ENCODE measurements at regions not wholly inside any gene's neighbourhood (a gene's known extent, or its start where the extent isn't known, plus 50 kb on each side); places are given as distances from the start of the nearest gene placed in this dataset.
A peak's percentile ranks its signal among the peaks of the same experiment; 100 is the strongest.

- TF ChIP-seq ZFP1 (CRISPR knock-in tag; IDR thresholded peaks at IDR 0.05), result 0 out of 2 replicates have a peak, but pooled peaks have one; percentile 2
- peak; percentile 85 for TF ChIP-seq ZNF34 (CRISPR knock-in tag; IDR thresholded peaks at IDR 0.05; ENCODE audit: borderline replicate concordance)
- TF ChIP-seq ZNF589 (CRISPR knock-in tag; conservative IDR thresholded peaks at IDR 0.05), result 0 out of 2 replicates have a peak, but pooled peaks have one; percentile 17
- TF ChIP-seq NFIB (CRISPR knock-in tag; IDR thresholded peaks at IDR 0.05; ENCODE audit: borderline replicate concordance), result no peak
- TF ChIP-seq SNRNP70 (IDR thresholded peaks at IDR 0.05; ENCODE audit: low read depth, low read length), result no peak
- no peak; the same call in 1 of the 2 replicates for TF ChIP-seq SALL1 (CRISPR knock-in tag; IDR thresholded peaks at IDR 0.05)
- TF ChIP-seq PREB (CRISPR knock-in tag; IDR thresholded peaks at IDR 0.05), result no peak
- TF ChIP-seq ZNF580 (CRISPR knock-in tag; IDR thresholded peaks at IDR 0.05; ENCODE audit: borderline replicate concordance, low read depth), result 0 out of 2 replicates have a peak, but pooled peaks have one; percentile 10
- TF ChIP-seq, protein P1, sequence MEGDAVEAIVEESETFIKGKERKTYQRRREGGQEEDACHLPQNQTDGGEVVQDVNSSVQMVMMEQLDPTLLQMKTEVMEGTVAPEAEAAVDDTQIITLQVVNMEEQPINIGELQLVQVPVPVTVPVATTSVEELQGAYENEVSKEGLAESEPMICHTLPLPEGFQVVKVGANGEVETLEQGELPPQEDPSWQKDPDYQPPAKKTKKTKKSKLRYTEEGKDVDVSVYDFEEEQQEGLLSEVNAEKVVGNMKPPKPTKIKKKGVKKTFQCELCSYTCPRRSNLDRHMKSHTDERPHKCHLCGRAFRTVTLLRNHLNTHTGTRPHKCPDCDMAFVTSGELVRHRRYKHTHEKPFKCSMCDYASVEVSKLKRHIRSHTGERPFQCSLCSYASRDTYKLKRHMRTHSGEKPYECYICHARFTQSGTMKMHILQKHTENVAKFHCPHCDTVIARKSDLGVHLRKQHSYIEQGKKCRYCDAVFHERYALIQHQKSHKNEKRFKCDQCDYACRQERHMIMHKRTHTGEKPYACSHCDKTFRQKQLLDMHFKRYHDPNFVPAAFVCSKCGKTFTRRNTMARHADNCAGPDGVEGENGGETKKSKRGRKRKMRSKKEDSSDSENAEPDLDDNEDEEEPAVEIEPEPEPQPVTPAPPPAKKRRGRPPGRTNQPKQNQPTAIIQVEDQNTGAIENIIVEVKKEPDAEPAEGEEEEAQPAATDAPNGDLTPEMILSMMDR (CRISPR knock-in tag; IDR thresholded peaks at IDR 0.05), result 0 out of 2 replicates have a peak, but pooled peaks have one; percentile 0
- no peak for TF ChIP-seq ZKSCAN1 (IDR thresholded peaks at IDR 0.05; ENCODE audit: low read length)
- TF ChIP-seq REL (CRISPR knock-in tag; conservative IDR thresholded peaks at IDR 0.05), result 0 out of 2 replicates have a peak, but pooled peaks have one; percentile 16
- peak; percentile 80 for TF ChIP-seq ZFX (CRISPR knock-in tag; IDR thresholded peaks at IDR 0.05; ENCODE audit: low read depth)
- TF ChIP-seq ZNF335 (CRISPR knock-in tag; IDR thresholded peaks at IDR 0.05), result no peak
- 0 out of 2 replicates have a peak, but pooled peaks have one; percentile 3 for TF ChIP-seq HOXA3 (CRISPR knock-in tag; IDR thresholded peaks at IDR 0.05)
- 0 out of 2 replicates have a peak, but pooled peaks have one; percentile 51 for TF ChIP-seq ZMYM2 (CRISPR knock-in tag; IDR thresholded peaks at IDR 0.05)
- TF ChIP-seq, protein P2, sequence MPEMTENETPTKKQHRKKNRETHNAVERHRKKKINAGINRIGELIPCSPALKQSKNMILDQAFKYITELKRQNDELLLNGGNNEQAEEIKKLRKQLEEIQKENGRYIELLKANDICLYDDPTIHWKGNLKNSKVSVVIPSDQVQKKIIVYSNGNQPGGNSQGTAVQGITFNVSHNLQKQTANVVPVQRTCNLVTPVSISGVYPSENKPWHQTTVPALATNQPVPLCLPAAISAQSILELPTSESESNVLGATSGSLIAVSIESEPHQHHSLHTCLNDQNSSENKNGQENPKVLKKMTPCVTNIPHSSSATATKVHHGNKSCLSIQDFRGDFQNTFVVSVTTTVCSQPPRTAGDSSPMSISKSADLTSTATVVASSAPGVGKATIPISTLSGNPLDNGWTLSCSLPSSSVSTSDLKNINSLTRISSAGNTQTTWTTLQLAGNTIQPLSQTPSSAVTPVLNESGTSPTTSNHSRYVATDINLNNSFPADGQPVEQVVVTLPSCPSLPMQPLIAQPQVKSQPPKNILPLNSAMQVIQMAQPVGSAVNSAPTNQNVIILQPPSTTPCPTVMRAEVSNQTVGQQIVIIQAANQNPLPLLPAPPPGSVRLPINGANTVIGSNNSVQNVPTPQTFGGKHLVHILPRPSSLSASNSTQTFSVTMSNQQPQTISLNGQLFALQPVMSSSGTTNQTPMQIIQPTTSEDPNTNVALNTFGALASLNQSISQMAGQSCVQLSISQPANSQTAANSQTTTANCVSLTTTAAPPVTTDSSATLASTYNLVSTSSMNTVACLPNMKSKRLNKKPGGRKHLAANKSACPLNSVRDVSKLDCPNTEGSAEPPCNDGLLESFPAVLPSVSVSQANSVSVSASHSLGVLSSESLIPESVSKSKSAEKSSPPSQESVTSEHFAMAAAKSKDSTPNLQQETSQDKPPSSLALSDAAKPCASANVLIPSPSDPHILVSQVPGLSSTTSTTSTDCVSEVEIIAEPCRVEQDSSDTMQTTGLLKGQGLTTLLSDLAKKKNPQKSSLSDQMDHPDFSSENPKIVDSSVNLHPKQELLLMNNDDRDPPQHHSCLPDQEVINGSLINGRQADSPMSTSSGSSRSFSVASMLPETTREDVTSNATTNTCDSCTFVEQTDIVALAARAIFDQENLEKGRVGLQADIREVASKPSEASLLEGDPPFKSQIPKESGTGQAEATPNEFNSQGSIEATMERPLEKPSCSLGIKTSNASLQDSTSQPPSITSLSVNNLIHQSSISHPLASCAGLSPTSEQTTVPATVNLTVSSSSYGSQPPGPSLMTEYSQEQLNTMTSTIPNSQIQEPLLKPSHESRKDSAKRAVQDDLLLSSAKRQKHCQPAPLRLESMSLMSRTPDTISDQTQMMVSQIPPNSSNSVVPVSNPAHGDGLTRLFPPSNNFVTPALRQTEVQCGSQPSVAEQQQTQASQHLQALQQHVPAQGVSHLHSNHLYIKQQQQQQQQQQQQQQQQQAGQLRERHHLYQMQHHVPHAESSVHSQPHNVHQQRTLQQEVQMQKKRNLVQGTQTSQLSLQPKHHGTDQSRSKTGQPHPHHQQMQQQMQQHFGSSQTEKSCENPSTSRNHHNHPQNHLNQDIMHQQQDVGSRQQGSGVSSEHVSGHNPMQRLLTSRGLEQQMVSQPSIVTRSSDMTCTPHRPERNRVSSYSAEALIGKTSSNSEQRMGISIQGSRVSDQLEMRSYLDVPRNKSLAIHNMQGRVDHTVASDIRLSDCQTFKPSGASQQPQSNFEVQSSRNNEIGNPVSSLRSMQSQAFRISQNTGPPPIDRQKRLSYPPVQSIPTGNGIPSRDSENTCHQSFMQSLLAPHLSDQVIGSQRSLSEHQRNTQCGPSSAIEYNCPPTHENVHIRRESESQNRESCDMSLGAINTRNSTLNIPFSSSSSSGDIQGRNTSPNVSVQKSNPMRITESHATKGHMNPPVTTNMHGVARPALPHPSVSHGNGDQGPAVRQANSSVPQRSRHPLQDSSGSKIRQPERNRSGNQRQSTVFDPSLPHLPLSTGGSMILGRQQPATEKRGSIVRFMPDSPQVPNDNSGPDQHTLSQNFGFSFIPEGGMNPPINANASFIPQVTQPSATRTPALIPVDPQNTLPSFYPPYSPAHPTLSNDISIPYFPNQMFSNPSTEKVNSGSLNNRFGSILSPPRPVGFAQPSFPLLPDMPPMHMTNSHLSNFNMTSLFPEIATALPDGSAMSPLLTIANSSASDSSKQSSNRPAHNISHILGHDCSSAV (CRISPR knock-in tag; IDR thresholded peaks at IDR 0.05; ENCODE audit: borderline replicate concordance), result no peak
Measured at GRCh38 chr2:39515897-39516346, 78.8 kb upstream of the MAP4K3 start (continued).
